ENCODE measurements at regions not wholly inside any gene's neighbourhood (a gene's known extent, or its start where the extent isn't known, plus 50 kb on each side); places are given as distances from the start of the nearest gene placed in this dataset.

- TF ChIP-seq, protein P1, sequence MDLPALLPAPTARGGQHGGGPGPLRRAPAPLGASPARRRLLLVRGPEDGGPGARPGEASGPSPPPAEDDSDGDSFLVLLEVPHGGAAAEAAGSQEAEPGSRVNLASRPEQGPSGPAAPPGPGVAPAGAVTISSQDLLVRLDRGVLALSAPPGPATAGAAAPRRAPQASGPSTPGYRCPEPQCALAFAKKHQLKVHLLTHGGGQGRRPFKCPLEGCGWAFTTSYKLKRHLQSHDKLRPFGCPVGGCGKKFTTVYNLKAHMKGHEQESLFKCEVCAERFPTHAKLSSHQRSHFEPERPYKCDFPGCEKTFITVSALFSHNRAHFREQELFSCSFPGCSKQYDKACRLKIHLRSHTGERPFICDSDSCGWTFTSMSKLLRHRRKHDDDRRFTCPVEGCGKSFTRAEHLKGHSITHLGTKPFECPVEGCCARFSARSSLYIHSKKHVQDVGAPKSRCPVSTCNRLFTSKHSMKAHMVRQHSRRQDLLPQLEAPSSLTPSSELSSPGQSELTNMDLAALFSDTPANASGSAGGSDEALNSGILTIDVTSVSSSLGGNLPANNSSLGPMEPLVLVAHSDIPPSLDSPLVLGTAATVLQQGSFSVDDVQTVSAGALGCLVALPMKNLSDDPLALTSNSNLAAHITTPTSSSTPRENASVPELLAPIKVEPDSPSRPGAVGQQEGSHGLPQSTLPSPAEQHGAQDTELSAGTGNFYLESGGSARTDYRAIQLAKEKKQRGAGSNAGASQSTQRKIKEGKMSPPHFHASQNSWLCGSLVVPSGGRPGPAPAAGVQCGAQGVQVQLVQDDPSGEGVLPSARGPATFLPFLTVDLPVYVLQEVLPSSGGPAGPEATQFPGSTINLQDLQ (CRISPR knock-in tag; IDR thresholded peaks at IDR 0.05): peak; percentile 95; the same call in 1 of the 2 replicates
- TF ChIP-seq THAP9 (CRISPR knock-in tag; IDR thresholded peaks at IDR 0.05; ENCODE audit: borderline replicate concordance) (no peak), FOXA1 (IDR thresholded peaks at IDR 0.05) (no peak), FOXA1 (CRISPR knock-in tag; IDR thresholded peaks at IDR 0.05) (peak; percentile 80), ZNF143 (CRISPR knock-in tag; IDR thresholded peaks at IDR 0.05) (peak; percentile 94), KAT8 (CRISPR knock-in tag; IDR thresholded peaks at IDR 0.05) (peak; percentile 49; the same call in 1 of the 2 replicates), MBD4 (IDR thresholded peaks at IDR 0.05; ENCODE audit: borderline replicate concordance, low read length) (no peak)
These were observed 66.2 kb upstream of the IRF2BP2 start (continued) for GRCh38 chr1:234676103-234676594.

- DNase-seq (ENCODE audit: low spot score) (no peak), ATAC-seq (no peak), FAIRE-seq (peak; percentile 12)
- Histone ChIP-seq H3K27ac (ENCODE audit: extremely low read length, insufficient read depth, low read length) (no peak overlapping the region), H3K4me2 (ENCODE audit: low read depth, low read length) (no peak overlapping the region), H3K36me3 (replicated peaks in 1 of 2; ENCODE audit: control insufficient read depth in 1 of 2, insufficient read depth in 2 of 2, low read length in 2 of 2) (no peaks in the 10 kb centered on the region; a peak in 1 of 5 replicates), H3K79me2 (ENCODE audit: insufficient read depth, low read length) (no peaks in the 10 kb centered on the region), H2AFZ (ENCODE audit: low read length) (peak overlapping the region; percentile 33), H3K4me3 (replicated peaks in 1 of 3; ENCODE audit: insufficient read depth in 1 of 3, low read depth in 2 of 3, low read length in 3 of 3) (no peak overlapping the region), H3K9ac (ENCODE audit: insufficient read depth, low read depth, low read length) (no peak overlapping the region), H4K20me1 (ENCODE audit: insufficient read depth, low read length) (no peaks in the 10 kb centered on the region), H3K27me3 (ENCODE audit: control insufficient read depth in 1 of 2, insufficient read depth in 2 of 2, low read length in 2 of 2) (no peaks in the 10 kb centered on the region), H3K9me3 (ENCODE audit: low read length) (no peaks in the 10 kb centered on the region), H3K4me1 (ENCODE audit: insufficient read depth, low read length) (peaks cover 34% of the 10 kb centered on the region)
- WGBS (ENCODE audit: low lambda C conversion rate): 96% methylated on average over 6 of the region's 6 CpGs
- in situ Hi-C loops (cut with HindIII; ENCODE audit: extremely low pct_ligation_motif_present, low pct_unique_long_range_greater_than_20kb): no loop called here
- ChIA-PET CTCF (ENCODE audit: low intra/inter-chr PET ratio, low total read pairs) (no interaction called here), POLR2A (no interaction called here)
- no TSS peak for BruUV-seq (replicated peaks)
- intact Hi-C loops (cut with micrococcal nuclease; ENCODE audit: unreplicated experiment): no loop called here
- TF ChIP-seq, protein P2, sequence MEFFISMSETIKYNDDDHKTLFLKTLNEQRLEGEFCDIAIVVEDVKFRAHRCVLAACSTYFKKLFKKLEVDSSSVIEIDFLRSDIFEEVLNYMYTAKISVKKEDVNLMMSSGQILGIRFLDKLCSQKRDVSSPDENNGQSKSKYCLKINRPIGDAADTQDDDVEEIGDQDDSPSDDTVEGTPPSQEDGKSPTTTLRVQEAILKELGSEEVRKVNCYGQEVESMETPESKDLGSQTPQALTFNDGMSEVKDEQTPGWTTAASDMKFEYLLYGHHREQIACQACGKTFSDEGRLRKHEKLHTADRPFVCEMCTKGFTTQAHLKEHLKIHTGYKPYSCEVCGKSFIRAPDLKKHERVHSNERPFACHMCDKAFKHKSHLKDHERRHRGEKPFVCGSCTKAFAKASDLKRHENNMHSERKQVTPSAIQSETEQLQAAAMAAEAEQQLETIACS (CRISPR knock-in tag; IDR thresholded peaks at IDR 0.05): no peak
- no peak for TF ChIP-seq ZNF761 (CRISPR knock-in tag; conservative IDR thresholded peaks at IDR 0.05)
- TF ChIP-seq ZSCAN31 (CRISPR knock-in tag; IDR thresholded peaks at IDR 0.05; ENCODE audit: low read depth): no peak
- no peak for TF ChIP-seq TSC22D2 (CRISPR knock-in tag; IDR thresholded peaks at IDR 0.05; ENCODE audit: borderline replicate concordance)
- TF ChIP-seq NONO (IDR thresholded peaks at IDR 0.05): no peak
- no peak for TF ChIP-seq NONO (CRISPR knock-in tag; conservative IDR thresholded peaks at IDR 0.05)
- TF ChIP-seq ZNF619 (CRISPR knock-in tag; IDR thresholded peaks at IDR 0.05): no peak
- TF ChIP-seq ZNF569 (CRISPR knock-in tag; IDR thresholded peaks at IDR 0.05; ENCODE audit: borderline replicate concordance): no peak
- no peak for TF ChIP-seq ZNF710 (CRISPR knock-in tag; IDR thresholded peaks at IDR 0.05; ENCODE audit: borderline replicate concordance)
These were observed 65.6 kb upstream of the IRF2BP2 start for GRCh38 chr1:234675572-234675971.
